COLO668 (cell line): ENCODE measurements at regions not wholly inside any gene's neighbourhood (a gene's known extent, or its start where the extent isn't known, plus 50 kb on each side); places are given as distances from the start of the nearest gene placed in this dataset.

Experiments
- DNase-seq: peaks from one replicate; lab custom pipeline; 2025; ENCODE audit not compliant: unreplicated experiment; lab: John Stamatoyannopoulos, UW

DNA sequence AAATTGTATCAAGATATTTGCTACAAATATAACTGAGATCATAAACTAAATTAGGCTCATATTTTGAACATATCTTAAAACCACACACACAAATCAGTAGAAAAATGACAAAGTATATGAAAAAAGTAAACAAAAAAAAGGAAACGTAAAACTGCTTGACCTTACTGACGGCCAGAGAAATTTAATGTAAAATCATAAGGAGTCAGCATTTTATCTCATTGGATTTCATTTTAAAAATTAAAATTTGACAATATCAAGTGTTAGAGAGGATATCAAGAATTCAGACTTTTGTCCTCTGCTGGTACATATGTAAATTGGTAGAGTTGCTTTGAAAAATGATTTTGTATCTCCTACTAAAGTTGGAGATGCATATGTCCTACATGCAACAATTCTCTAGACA, 209.2 kb upstream of the ZC3H15 start:
- no peak for DNase-seq

DNA sequence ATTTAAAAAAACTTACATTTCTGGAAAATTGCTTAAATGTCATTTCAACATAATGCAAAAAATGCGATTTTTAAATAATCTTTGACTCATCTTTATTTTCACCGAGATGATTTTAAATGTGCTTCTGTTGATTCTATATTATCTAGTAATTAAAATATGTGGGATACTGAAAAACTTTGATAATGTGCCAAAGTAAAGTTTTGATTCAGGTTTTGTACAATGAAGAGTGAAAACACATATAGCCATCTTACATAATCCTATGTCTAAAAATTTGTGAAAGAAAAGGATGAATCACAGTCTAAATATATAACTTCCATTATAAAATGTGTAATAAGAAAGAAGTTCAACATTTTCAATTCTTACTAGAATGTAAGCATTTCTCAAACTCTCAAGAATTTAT, 204.3 kb upstream of the ZC3H15 start:
- DNase-seq = no peak

DNA sequence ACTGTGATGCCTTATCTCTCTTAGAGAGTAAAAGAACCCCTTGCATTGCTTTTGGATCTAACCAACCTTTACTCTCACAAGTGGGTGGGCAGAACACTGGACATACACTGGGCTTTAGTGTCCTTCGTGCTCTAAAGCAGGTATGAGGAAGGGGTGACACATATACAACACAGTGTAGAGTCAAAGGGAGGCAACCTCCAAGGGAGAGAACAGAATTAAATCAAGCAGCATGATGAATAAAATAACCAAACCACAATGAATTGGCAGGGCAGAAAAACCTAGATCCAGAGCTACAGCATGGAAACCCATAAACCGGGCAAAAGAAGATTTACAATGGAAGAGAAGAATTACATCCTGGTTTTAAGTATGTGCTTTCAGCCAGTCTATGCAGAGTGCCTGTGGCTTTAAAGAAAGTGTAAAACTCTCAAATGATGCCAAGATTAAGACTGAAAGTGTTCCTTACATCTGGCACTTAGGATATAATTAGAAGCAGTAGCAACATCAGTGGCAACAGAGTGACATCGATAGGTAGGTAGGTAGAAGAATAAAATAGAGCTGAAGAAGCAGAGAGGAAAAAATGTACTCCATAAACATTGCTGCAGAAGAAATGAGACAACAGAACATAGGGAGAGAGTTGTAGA, 191.7 kb upstream of the ZC3H15 start:
- DNase-seq = no peak

DNA sequence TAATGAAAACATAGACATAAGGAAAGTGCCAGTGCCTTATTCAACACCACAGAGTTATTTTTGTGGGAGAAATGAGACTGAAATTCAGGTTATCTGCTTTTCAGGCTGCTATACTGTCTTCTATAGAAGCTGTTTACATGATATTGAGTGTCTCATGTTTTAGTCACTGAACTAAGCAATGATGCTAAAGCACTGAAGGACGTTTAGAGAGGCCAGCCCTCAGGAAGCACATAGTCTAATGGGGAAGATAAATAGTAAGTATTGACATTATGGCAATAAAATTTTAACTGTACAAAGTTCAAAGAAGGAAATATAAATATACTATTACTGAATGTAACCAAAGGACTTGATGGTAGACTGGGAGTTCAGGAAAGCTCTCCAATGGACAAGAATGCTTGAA, 186.4 kb upstream of the ZC3H15 start:
- DNase-seq = no peak

DNA sequence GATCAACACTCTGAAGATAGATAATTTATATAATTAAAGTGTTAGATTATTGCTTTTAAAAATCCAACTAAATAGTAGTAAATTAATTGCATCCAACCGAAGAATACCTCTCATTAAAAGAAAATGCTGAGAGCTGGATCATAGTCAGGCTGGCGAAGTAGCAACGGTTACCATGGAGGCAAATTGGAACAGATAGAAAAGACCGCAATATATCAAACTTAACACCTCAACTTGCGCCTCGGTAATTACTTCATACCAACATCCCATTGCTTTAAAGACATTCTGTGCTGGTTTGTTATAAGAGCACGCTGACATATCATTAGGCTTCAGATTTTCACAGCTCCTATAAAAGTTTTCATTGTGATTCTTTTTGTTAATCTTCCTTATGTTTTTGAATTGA, 183.8 kb upstream of the ZC3H15 start:
- no peak for DNase-seq

DNA sequence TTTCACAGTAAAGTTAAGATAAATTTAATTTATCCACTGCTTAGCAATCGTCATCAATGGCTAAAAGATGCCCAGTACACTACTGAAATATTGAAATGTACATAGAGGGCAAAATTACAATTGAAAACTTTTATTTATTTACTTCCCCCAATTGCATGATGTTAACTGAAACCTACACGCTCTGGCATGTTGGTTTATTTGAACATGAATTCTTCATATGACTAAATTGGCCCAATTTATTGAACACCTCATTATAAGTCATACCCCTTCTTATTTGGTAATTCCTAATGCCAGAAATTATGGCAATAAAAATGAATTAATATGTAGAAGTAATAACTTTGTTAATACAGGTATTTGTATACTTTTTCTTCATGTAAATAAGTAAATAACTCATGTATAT, 183.0 kb upstream of the ZC3H15 start:
- DNase-seq = no peak

DNA sequence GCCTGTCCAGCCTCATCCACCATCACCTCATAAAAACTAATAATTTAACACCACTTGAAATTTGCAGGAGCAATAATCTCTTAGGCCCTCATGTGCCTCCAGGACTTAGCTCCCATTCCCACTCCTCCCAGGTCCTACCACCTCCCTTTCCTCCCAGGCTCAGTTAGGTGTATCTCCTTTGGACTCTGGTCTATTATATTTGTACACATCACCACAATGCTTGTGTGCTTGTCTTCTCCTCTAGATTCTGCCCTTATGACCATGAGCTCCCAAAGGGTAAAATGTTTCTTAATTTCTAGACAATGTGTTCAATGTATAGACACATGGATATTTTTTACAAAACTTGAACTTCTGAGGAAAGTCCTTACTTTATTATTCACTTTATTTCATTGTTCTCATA, 182.0 kb upstream of the ZC3H15 start:
- no peak for DNase-seq

DNA sequence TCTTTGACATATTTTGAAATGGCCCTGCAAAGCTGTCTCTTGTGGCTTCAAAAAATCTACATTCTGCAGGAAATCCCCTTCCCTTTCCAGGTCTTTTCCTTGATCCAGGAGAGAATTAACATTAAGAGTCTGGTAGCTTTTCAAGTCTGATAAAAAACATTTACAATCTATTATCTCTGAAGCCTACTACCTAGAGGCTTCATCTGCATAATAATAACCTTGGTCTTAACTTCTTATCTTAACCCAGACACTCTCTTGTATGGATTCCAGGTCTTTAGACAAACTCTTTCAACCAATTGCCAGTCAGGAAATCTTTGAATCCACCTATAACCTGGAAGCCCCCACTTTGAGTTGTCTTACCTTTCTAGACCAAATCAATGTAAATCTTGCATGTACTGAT, 179.3 kb upstream of the ZC3H15 start:
- DNase-seq = no peak

DNA sequence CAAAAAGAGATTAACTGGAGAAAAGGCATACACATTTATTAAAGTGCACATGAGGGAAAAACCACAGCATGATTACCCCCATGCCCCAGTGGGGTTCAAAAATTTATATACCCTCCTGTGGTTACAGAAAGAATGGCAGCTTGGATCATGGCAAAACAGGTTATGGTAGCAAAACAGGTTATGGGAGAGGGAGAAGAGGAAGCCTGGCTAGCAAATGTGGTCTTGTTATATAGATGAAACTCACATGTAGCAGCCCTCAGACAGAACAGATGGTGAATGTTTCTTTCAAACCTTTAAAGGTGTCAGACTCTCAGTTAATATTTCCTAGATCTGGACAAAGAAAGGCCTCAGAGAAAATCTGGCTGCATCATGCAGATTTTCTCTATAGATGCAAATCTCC, 178.2 kb upstream of the ZC3H15 start:
- no peak for DNase-seq

DNA sequence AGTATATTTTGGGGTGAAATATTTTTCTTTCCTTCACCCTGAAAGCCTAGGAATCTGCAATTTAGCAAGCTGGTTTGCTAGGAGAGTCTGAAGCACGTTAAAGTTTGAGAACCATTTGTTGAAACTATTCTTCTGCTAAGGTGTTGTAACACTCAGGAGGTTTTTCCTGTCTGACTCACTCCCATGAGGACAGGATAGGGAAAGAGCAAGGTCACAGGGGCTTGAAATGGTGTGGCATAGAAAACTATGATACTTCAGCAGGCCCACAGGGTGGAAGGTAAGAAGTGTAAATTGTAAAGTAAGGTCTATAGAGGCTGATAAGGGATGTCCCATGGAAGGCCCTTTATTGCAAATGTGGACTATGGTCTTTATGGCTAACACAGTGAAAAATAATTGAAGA, 177.7 kb upstream of the ZC3H15 start:
- DNase-seq = no peak

DNA sequence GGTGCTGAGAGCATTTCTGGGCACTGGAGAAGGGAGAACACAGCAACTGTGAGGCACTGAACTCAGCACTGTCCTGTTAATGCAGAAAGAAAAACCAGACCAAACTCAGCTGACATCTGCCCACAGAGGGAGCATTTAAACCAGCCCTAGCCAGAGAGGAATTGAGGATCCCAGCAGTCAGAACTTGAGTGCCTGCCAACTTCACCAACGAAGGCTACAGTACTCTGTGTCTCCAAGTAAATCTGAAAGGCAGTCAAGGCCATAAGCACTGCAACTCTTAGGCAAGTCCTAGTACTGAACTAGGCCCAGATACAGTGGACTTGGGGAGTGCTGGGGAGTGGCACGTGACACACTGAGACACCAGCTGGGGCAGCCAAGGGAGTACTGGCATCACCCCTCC, 176.2 kb upstream of the ZC3H15 start:
- no peak for DNase-seq

DNA sequence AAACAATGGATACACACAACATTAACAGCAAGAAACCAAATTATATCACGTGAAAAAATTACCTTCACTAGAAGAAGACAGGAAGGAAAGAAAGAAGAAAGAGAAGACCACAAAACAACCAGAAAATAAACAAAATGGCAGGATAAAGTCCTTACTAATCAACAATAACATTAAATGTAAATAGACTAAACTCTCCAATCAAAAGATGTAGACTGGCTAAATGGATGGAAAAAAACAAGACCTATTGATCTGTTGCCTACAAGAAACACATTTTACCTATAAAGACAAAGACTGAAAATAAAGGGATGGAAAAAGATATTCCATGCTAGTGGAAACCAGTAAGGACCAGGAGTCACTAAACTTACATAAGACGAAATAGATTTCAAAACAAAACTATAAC, 167.0 kb upstream of the ZC3H15 start:
- DNase-seq = no peak

DNA sequence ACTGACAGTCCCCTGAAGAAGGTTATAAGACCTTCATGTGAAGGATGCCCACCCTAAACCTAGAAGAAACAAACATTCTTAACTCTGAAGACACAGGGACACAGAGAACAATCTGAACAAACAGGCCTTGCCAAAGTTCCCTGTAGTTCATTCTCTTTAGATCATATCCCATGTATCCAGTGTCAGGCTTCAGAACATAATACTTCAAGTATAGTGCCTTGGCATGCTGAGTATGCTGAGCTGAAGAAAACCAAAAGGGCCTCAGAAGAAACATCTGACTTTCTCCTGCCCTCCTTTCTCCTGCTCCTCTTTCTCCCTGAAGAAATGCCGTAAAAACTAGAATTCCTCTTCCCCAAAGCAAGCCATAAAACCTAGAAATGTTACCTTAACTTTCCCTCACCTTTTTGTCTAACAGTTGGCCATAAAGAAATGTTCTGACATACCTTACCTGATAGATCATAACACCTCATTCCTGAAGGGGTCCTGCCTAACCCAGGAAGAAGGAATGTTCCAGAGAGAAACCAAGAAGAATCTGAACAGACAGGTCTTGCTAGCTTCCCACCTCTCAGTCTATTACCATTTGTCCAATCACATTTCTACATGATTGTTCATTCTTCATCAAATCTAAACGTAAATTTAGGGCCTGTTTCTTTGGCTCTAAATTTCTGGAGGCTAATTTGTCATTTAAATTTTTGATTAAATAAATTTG, 160.1 kb upstream of the ZC3H15 start:
- DNase-seq = no peak

DNA sequence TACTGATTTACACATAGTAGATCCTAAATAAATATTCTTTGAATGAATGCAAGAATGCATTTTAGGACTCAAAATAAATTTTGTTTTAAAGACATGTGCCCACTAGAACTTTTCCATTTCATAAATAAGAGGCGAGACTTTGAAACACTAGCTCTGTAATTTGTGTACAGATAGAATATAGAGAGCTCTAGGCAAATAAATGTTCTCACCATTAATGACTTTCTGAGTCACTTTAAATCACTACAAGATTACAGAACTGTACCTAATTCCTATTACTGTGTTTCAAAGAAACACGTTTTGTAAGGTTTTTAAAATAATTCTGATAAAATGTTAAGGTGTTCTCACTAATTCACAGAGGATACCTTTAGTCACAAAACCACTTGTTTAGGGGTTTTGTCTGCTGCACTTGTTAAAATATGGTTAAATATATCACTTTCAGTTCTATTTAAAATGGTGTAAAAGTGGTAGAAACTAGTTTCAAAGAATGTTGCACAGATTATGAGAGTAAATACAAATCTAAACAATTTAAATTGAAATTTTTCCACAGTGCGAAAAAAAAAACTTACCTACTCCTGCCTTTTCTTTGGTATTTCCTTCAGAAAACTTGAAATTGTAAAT, 158.7 kb upstream of the ZC3H15 start:
- DNase-seq = no peak

DNA sequence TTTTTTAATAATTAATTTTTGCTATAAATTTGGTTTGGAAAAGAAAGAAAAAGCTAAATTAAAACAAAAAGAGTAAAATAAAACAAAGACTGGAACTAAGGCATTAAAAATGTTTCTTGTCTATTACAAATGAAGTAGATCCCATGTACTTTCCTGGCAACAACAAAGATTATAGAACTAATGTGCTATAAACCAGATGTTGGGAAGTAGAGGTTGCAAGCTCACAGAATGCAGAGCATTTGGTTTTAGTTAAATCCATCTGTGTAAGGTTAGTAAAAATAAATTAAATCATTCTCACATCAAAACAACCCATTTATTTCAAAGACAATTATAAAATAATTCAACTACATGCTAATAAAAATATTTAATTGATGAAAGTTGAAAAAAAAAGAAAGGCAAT, 157.2 kb upstream of the ZC3H15 start:
- no peak for DNase-seq

DNA sequence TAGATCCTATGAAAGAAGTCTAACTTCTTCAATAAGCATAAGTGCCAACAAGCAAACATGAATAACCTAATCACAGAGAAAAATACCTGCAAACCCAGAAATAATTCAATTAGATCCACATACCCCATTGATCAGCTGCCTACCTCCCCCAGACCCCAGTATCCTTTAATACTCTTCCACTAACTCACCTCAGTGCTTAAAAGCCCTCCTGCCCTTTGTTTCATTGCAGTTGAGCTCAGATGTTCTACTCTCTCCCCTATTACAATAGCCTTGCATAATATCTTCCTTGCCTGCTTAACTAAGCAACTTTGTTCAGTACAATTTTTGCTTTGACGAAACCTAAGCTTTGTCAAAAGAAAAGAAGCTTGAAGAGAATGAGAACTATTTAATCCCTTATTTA, 156.0 kb upstream of the ZC3H15 start:
- no peak for DNase-seq

DNA sequence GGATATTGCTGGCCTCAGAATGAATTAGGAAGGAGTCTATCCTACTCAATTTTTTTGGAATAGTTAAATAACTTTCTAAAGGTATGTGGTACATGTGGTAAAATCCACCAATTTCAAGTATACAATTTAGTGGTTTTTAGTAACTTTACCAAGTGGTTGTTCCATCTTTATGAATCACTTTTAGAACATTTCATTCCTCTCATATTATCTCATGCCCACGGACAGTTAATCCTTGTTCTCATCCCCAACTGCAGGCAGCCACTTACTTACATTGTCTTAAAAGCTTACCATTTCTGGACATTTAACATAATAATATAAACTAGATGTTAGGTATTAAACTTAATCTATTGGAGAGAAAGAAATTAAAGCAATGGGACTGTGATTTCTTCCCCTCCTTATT, 146.3 kb upstream of the ZC3H15 start:
- no peak for DNase-seq

DNA sequence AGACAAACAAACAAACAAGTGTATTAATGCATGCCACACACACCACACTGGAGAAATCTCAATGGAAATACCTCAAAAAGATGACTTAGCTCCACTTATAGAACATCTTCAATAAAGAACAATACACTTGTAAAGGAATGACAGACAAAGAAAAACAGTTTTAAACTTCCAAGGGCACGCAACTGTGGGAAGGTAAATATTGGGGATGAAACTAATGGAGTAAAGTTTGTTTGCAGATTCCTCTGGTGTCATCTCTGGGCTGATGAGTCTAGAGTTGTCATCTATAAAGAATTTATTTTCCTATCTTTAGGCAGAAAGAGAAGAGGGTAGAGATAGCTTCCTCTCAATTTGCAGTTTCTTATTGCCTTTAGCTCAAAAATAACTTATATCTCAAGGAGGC, 144.0 kb upstream of the ZC3H15 start:
- DNase-seq = no peak

DNA sequence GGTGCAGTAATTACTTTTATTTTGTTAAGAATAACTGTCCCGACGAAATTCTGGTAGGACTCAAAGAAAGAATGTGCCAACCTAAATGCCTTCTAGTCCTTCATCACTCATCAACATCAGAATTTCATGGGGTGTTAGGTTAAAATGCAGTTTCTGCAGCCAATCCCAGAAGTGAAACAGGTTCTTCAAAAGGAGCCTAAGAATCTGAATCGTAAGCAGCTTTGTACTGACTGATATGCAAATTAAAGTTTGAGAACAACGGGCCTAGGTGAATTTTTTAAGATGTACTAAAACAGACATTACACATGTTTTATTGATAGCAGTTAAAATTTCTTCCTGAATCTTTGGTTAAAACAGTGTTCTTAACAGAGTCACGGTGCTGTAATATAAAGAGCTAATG, 140.3 kb upstream of the ZC3H15 start:
- DNase-seq = no peak

DNA sequence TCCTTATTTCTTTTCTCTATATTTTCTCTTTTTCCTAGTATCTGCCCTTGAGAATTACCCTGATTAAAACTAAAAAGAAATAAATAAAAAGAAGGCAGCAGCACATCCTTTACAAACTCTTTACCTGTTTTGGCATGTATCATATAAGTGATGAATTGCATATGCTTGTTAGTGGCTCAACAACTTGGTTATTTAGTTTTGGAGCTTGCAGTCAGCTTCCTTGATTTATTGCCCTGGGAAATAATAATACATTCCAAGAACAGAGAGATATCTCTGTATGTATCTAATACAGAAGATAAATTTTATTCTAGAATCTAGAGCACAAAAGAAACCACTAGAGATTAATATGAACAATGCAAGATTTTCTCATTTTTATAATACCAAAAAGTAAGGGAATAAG, 139.8 kb upstream of the ZC3H15 start:
- no peak for DNase-seq

DNA sequence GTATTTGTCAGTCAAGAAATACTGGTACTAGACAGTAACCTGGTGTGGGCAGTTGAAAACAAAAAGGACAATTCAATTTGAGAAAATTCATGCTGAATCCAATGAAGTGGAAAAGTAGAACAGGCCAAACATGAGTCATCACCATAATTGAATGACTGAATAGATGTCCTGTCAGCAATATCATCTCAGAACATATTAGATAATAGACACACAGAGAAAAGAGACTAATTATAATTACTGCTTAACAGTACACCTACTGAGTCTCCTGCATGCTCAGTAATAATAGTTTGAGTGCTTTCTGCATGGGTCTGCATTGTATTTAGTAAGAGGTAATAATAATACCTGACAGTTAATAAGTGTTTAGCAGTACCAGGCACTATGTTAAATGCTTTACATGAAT, 138.6 kb upstream of the ZC3H15 start:
- DNase-seq = no peak

DNA sequence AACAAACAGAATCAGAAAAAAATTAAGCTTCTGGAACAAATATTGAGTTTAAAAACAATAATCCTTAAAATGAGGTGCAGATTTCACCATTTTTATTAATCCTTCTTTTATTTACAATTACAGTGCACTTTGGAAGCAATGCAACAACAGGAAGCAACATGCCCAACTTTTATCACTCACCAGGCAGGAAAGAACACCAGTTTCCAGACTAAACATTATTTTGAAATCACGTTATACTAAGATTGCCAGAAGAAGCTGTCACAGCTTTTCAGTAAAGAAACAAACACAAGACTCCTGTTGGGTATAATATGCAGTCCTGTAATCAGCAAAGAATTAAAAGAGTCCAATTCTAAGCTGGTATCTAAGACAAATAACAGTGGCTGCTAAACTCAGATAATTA, 137.9 kb upstream of the ZC3H15 start:
- DNase-seq = no peak

DNA sequence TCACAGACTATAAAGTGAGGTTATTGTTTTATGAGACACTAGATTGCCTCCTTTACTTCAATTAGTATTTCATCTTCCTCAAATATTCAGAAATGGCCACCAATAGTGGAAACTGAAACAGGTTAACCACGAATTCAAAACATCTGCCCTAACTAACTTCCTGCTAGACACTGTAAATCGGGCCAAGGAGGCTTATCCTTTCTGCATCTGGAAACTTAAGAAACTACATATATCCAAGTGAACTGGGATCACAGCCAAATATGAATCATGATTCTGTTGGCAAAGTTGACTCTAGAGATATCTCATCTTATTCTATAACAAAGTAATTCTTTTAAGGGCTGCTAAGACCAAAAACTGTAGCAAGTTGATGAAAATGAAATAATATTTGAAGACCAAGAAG, 136.6 kb upstream of the ZC3H15 start:
- DNase-seq = no peak
